ENCODE measurements at regions not wholly inside any gene's neighbourhood (a gene's known extent, or its start where the extent isn't known, plus 50 kb on each side); places are given as distances from the start of the nearest gene placed in this dataset.

DNA sequence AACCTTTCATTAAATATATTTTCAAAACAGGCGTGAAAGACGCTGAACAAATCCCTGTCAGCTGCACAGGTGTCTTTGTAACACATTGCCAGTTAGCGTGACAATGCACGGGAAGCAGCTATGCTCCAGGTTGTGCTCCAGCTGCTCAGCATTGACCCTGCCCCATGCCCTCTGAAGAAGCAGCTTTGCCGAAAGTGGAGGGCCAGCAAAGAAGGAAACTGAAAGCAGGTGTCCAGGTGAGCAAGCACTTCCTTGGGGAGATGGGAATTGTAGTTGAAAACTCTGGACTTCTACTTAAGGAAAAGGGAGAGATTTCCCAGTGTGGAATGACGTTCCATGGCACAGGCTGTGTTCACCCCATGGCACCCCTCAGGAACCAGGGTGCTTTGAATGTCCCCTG is 125.7 kb downstream of the TTLL2 start:
- no peak for TF ChIP-seq EZH2phosphoT487 (IDR thresholded peaks at IDR 0.05; ENCODE audit: borderline replicate concordance, low read length)
- TF ChIP-seq, protein P1, sequence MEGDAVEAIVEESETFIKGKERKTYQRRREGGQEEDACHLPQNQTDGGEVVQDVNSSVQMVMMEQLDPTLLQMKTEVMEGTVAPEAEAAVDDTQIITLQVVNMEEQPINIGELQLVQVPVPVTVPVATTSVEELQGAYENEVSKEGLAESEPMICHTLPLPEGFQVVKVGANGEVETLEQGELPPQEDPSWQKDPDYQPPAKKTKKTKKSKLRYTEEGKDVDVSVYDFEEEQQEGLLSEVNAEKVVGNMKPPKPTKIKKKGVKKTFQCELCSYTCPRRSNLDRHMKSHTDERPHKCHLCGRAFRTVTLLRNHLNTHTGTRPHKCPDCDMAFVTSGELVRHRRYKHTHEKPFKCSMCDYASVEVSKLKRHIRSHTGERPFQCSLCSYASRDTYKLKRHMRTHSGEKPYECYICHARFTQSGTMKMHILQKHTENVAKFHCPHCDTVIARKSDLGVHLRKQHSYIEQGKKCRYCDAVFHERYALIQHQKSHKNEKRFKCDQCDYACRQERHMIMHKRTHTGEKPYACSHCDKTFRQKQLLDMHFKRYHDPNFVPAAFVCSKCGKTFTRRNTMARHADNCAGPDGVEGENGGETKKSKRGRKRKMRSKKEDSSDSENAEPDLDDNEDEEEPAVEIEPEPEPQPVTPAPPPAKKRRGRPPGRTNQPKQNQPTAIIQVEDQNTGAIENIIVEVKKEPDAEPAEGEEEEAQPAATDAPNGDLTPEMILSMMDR (IDR thresholded peaks at IDR 0.05; ENCODE audit: low read depth, low read length, poor library complexity, severe bottlenecking), result no peak

Measured in DOHH2 (cell line).